GM23248 (cell line): ENCODE measurements at regions not wholly inside any gene's neighbourhood (a gene's known extent, or its start where the extent isn't known, plus 50 kb on each side); places are given as distances from the start of the nearest gene placed in this dataset.

Source experiments
- EZH2 ChIP-seq: fragments of 200-600 bp; sonication (generic); IDR thresholded peaks from 2 replicates; pipeline ENCODE4 v1.6.1; 2018; ENCODE audit warnings: antibody characterized with exemption, mild to moderate bottlenecking; ENCODE audit not compliant: insufficient read depth, poor library complexity, severe bottlenecking
- EZH2phosphoT487 ChIP-seq: fragments of 200-600 bp; sonication (generic); IDR thresholded peaks from 2 replicates; pipeline ENCODE4 v1.6.1; 2018; ENCODE audit warnings: antibody characterized with exemption, moderate library complexity, mild to moderate bottlenecking, low read depth; ENCODE audit not compliant: insufficient read depth

GRCh38 chr18:60024857-60025256 is 125.1 kb downstream of the PMAIP1 start:
- TF ChIP-seq EZH2phosphoT487 (no peak), EZH2 (no peak)
